ENCODE measurements at regions not wholly inside any gene's neighbourhood (a gene's known extent, or its start where the extent isn't known, plus 50 kb on each side); places are given as distances from the start of the nearest gene placed in this dataset.

GRCh38 chrX:30150196-30150895 is 65.0 kb upstream of the MAGEB2 start:
- TF ChIP-seq EZH2 (IDR thresholded peaks at IDR 0.05; ENCODE audit: borderline replicate concordance, insufficient read depth, low read depth, low read length, poor library complexity, severe bottlenecking) = no peak
- TF ChIP-seq, protein P1, sequence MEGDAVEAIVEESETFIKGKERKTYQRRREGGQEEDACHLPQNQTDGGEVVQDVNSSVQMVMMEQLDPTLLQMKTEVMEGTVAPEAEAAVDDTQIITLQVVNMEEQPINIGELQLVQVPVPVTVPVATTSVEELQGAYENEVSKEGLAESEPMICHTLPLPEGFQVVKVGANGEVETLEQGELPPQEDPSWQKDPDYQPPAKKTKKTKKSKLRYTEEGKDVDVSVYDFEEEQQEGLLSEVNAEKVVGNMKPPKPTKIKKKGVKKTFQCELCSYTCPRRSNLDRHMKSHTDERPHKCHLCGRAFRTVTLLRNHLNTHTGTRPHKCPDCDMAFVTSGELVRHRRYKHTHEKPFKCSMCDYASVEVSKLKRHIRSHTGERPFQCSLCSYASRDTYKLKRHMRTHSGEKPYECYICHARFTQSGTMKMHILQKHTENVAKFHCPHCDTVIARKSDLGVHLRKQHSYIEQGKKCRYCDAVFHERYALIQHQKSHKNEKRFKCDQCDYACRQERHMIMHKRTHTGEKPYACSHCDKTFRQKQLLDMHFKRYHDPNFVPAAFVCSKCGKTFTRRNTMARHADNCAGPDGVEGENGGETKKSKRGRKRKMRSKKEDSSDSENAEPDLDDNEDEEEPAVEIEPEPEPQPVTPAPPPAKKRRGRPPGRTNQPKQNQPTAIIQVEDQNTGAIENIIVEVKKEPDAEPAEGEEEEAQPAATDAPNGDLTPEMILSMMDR (IDR thresholded peaks at IDR 0.05) = no peak
- CTCF ChIA-PET = interaction anchor here (0.7 kb wide), 1 partner anchor 14 kb away, joined by 3 read pairs; no protein-coding TSS in a partner anchor
- H3K9me3 ChIP-seq (ENCODE audit: control extremely low read depth in 1 of 3, control insufficient read depth in 2 of 3, insufficient read depth in 1 of 3, low read length in 2 of 3) = no peaks in the 10 kb centered on the region
- H3K27ac ChIP-seq (ENCODE audit: low read length in 2 of 2) = no peak overlapping the region
- no peak overlapping the region for H3K27ac Mint-ChIP-seq
- WGBS (ENCODE audit: insufficient coverage) = 100% methylated on average over 2 of the region's 6 CpGs
- H2AFZ ChIP-seq (ENCODE audit: insufficient read depth, low read depth, low read length, poor library complexity, severe bottlenecking) = no peak overlapping the region
- H3K27me3 ChIP-seq (replicated peaks in 1 of 4; ENCODE audit: control extremely low read depth in 1 of 4, control insufficient read depth in 3 of 4, insufficient read depth in 4 of 4, low read length in 3 of 4) = no peaks in the 10 kb centered on the region
- H3K4me3 ChIP-seq (ENCODE audit: control extremely low read depth in 1 of 5, extremely low read depth in 1 of 5, insufficient read depth in 1 of 5, low read depth in 2 of 5, low read length in 4 of 5) = no peak overlapping the region
- H3K4me1 Mint-ChIP-seq = no peaks in the 10 kb centered on the region
- no peaks in the 10 kb centered on the region for H3K36me3 ChIP-seq (replicated peaks in 1 of 2; ENCODE audit: control extremely low read depth in 1 of 2, control insufficient read depth in 1 of 2, extremely low read depth in 1 of 2, insufficient read depth in 2 of 2, low read length in 1 of 2)
- H3K4me3 Mint-ChIP-seq = no peak overlapping the region
- H3K27me3 Mint-ChIP-seq = no peaks in the 10 kb centered on the region
- intact Hi-C loops (cut with micrococcal nuclease) = no loop called here
- POLR2A ChIA-PET = no interaction called here
- H3K9ac ChIP-seq (ENCODE audit: low read length) = no peak overlapping the region
- H3K4me1 ChIP-seq (ENCODE audit: control insufficient read depth in 2 of 2, insufficient read depth in 2 of 2, low read length in 2 of 2) = no peaks in the 10 kb centered on the region
- ATAC-seq (ENCODE audit: low read depth) (no peak), DNase-seq (no peak)
- no peak overlapping the region for H3K4me2 ChIP-seq (replicated peaks; ENCODE audit: low read depth, low read length, poor library complexity, severe bottlenecking)
- H4K20me1 ChIP-seq (ENCODE audit: control insufficient read depth, insufficient read depth, low read length, poor library complexity, severe bottlenecking) = no peaks in the 10 kb centered on the region
- no peaks in the 10 kb centered on the region for H3K9me3 Mint-ChIP-seq (ENCODE audit: insufficient read depth)
- no peaks in the 10 kb centered on the region for H3K79me2 ChIP-seq (ENCODE audit: control insufficient read depth, insufficient read depth, low read length)

GRCh38 chrX:30151964-30152363 is 63.4 kb upstream of the MAGEB2 start:
- no peaks in the 10 kb centered on the region for H3K9me3 ChIP-seq (ENCODE audit: control extremely low read depth in 1 of 3, control insufficient read depth in 2 of 3, insufficient read depth in 1 of 3, low read length in 2 of 3)
- Mint-ChIP-seq H3K27me3 (no peaks in the 10 kb centered on the region), H3K4me1 (no peaks in the 10 kb centered on the region), H3K9me3 (ENCODE audit: insufficient read depth) (no peaks in the 10 kb centered on the region), H3K27ac (no peak overlapping the region), H3K4me3 (no peak overlapping the region)
- WGBS (ENCODE audit: insufficient coverage) = 83% methylated on average over 3 of the region's 3 CpGs
- ATAC-seq (ENCODE audit: low read depth) (no peak), DNase-seq (no peak)
- no peak overlapping the region for H3K4me2 ChIP-seq (replicated peaks; ENCODE audit: low read depth, low read length, poor library complexity, severe bottlenecking)
- H3K9ac ChIP-seq (ENCODE audit: low read length) = no peak overlapping the region
- TF ChIP-seq, protein P1 (IDR thresholded peaks at IDR 0.05) = no peak
- no peak for TF ChIP-seq EZH2 (IDR thresholded peaks at IDR 0.05; ENCODE audit: borderline replicate concordance, insufficient read depth, low read depth, low read length, poor library complexity, severe bottlenecking)
- H3K27ac ChIP-seq (ENCODE audit: low read length in 2 of 2) = no peak overlapping the region
- no peak overlapping the region for H2AFZ ChIP-seq (ENCODE audit: insufficient read depth, low read depth, low read length, poor library complexity, severe bottlenecking)
- H3K36me3 ChIP-seq (replicated peaks in 1 of 2; ENCODE audit: control extremely low read depth in 1 of 2, control insufficient read depth in 1 of 2, extremely low read depth in 1 of 2, insufficient read depth in 2 of 2, low read length in 1 of 2) = no peaks in the 10 kb centered on the region
- H3K4me3 ChIP-seq (ENCODE audit: control extremely low read depth in 1 of 5, extremely low read depth in 1 of 5, insufficient read depth in 1 of 5, low read depth in 2 of 5, low read length in 4 of 5) = no peak overlapping the region
- H4K20me1 ChIP-seq (ENCODE audit: control insufficient read depth, insufficient read depth, low read length, poor library complexity, severe bottlenecking) = no peaks in the 10 kb centered on the region
- ChIA-PET CTCF (no interaction called here), POLR2A (no interaction called here)
- intact Hi-C loops (cut with micrococcal nuclease) = no loop called here
- H3K4me1 ChIP-seq (ENCODE audit: control insufficient read depth in 2 of 2, insufficient read depth in 2 of 2, low read length in 2 of 2) = no peaks in the 10 kb centered on the region
- no peaks in the 10 kb centered on the region for H3K79me2 ChIP-seq (ENCODE audit: control insufficient read depth, insufficient read depth, low read length)
- H3K27me3 ChIP-seq (replicated peaks in 1 of 4; ENCODE audit: control extremely low read depth in 1 of 4, control insufficient read depth in 3 of 4, insufficient read depth in 4 of 4, low read length in 3 of 4) = no peaks in the 10 kb centered on the region

Measured in B cell (primary cell).